HL-60 (cell line): ENCODE measurements at regions not wholly inside any gene's neighbourhood (a gene's known extent, or its start where the extent isn't known, plus 50 kb on each side); places are given as distances from the start of the nearest gene placed in this dataset.

Experiments used
- POLR2AphosphoS5 ChIP-seq: IDR thresholded peaks from 2 replicates; pipeline ENCODE4 v1.6.1; 2012; ENCODE audit warnings: low read depth
- SPI1 ChIP-seq: IDR thresholded peaks from 2 replicates; pipeline ENCODE4 v1.6.1; 2012; ENCODE audit warnings: low read depth, mild to moderate bottlenecking, borderline replicate concordance
- TF ChIP-seq, protein P1 (sequence below): IDR thresholded peaks from one replicate; pipeline ENCODE4 v1.5.1; 2011; ENCODE audit warnings: low read length, control low read depth, inconsistent platforms; ENCODE audit not compliant: insufficient read depth

DNA sequence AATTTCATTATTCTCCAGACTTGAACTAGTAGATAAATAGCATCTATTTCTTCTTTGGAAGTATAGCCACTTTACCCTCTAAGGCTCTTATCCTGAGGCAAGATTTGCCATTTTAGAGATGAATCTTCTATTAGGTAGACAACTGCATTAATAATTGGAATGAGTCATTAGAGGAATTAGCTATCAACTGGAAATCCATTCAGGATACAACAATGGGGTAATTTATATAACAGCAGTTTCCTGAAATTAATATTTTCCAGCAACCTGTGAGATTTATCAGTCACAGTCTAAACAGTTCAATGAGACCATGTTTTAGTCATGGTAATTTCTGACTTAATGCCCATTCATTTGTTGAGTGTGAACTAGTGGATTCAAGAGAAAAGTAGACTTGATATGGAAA lies 928.6 kb upstream of the MBL2 start:
- TF ChIP-seq, protein P1, sequence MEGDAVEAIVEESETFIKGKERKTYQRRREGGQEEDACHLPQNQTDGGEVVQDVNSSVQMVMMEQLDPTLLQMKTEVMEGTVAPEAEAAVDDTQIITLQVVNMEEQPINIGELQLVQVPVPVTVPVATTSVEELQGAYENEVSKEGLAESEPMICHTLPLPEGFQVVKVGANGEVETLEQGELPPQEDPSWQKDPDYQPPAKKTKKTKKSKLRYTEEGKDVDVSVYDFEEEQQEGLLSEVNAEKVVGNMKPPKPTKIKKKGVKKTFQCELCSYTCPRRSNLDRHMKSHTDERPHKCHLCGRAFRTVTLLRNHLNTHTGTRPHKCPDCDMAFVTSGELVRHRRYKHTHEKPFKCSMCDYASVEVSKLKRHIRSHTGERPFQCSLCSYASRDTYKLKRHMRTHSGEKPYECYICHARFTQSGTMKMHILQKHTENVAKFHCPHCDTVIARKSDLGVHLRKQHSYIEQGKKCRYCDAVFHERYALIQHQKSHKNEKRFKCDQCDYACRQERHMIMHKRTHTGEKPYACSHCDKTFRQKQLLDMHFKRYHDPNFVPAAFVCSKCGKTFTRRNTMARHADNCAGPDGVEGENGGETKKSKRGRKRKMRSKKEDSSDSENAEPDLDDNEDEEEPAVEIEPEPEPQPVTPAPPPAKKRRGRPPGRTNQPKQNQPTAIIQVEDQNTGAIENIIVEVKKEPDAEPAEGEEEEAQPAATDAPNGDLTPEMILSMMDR: no peak
- TF ChIP-seq SPI1 (no peak), POLR2AphosphoS5 (no peak)
